ENCODE measurements at regions not wholly inside any gene's neighbourhood (a gene's known extent, or its start where the extent isn't known, plus 50 kb on each side); places are given as distances from the start of the nearest gene placed in this dataset.

DNA sequence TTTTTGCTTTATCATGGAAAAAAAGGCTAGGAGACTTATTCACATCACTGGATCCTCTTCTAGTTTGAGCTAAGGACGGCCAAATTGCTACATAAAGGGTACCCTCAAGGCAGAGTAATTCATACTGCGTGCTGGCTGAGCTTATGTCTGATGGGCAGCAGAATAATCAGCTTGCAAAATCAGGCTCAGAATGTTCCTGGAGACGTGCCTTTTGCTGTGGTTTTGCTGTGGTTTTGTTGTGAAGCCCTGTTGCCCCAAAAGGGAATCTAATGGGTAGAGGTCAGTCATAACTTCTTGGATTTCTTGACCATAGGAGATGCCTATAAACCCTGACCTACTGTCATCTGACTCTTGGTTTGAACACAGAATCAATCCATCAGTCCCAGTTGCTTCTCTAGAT lies 189.9 kb downstream of the SOX2 start:
- WGBS, 2 donors, result 67 to 72% methylated on average over 3 of the region's 3 CpGs
- no peaks in the 10 kb centered on the region for H3K4me1 ChIP-seq (ENCODE audit: control insufficient read depth in 5 of 5, insufficient read depth in 5 of 5, low read length in 5 of 5)
- ATAC-seq (ENCODE audit: insufficient read depth, low FRiP score), result no peak

DNA sequence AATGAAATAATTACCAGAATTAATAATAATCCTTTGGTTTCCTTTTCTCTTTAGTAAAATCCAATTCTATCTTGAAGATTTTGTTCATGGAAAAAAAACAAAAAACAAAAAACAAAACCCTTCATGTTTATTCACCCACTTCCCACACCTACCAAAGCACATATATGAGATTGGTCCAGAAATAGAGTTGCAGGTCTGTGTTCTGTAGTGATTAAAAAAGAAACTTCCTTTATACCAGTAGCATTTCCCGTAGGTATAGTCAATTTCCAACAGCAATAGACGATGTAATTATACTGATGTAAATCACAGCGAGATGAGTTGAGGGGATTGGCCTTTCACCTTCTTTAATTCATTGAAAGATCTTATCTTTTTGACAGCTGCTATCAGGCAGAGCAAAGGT lies 194.6 kb downstream of the SOX2 start:
- Histone ChIP-seq H3K36me3 (ENCODE audit: control insufficient read depth in 4 of 4, insufficient read depth in 4 of 4, low read length in 4 of 4) (no peaks in the 10 kb centered on the region), H3K9me3 (ENCODE audit: control insufficient read depth in 4 of 4, insufficient read depth in 3 of 4, low read length in 3 of 4) (no peaks in the 10 kb centered on the region), H3K27me3 (ENCODE audit: control insufficient read depth in 3 of 3, insufficient read depth in 3 of 3, low read length in 2 of 3) (no peaks in the 10 kb centered on the region), H3K27ac (ENCODE audit: low read depth in 1 of 2, low read length in 1 of 2) (no peak overlapping the region), H3K9ac (ENCODE audit: insufficient read depth in 1 of 2, low read length in 2 of 2) (no peak overlapping the region), H3K4me1 (ENCODE audit: control insufficient read depth in 5 of 5, insufficient read depth in 5 of 5, low read length in 5 of 5) (no peaks in the 10 kb centered on the region), H3K4me3 (no peak overlapping the region)
- WGBS, 2 donors, result 53 to 68% methylated on average over 3 of the region's 3 CpGs
- ATAC-seq (ENCODE audit: insufficient read depth, low FRiP score) (no peak), DNase-seq (no peak)
- TF ChIP-seq, protein P1, sequence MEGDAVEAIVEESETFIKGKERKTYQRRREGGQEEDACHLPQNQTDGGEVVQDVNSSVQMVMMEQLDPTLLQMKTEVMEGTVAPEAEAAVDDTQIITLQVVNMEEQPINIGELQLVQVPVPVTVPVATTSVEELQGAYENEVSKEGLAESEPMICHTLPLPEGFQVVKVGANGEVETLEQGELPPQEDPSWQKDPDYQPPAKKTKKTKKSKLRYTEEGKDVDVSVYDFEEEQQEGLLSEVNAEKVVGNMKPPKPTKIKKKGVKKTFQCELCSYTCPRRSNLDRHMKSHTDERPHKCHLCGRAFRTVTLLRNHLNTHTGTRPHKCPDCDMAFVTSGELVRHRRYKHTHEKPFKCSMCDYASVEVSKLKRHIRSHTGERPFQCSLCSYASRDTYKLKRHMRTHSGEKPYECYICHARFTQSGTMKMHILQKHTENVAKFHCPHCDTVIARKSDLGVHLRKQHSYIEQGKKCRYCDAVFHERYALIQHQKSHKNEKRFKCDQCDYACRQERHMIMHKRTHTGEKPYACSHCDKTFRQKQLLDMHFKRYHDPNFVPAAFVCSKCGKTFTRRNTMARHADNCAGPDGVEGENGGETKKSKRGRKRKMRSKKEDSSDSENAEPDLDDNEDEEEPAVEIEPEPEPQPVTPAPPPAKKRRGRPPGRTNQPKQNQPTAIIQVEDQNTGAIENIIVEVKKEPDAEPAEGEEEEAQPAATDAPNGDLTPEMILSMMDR (IDR thresholded peaks at IDR 0.05; ENCODE audit: control extremely low read depth, extremely low read depth), result no peak

More for the DNA sequence above, 189.9 kb downstream of the SOX2 start:
- no peaks in the 10 kb centered on the region for H3K36me3 ChIP-seq (ENCODE audit: control insufficient read depth in 4 of 4, insufficient read depth in 4 of 4, low read length in 4 of 4)
- no peak for DNase-seq
- no peak overlapping the region for H3K27ac ChIP-seq (ENCODE audit: low read depth in 1 of 2, low read length in 1 of 2)
- peaks cover 0 to 2% (median 0%) of the 10 kb centered on the region in 4 donors for H3K9me3 ChIP-seq (ENCODE audit: control insufficient read depth in 4 of 4, insufficient read depth in 3 of 4, low read length in 3 of 4)
- H3K27me3 ChIP-seq (ENCODE audit: control insufficient read depth in 3 of 3, insufficient read depth in 3 of 3, low read length in 2 of 3), result no peaks in the 10 kb centered on the region
- no peak overlapping the region for H3K4me3 ChIP-seq
- TF ChIP-seq, protein P1 (IDR thresholded peaks at IDR 0.05; ENCODE audit: control extremely low read depth, extremely low read depth), result no peak
- no peak overlapping the region for H3K9ac ChIP-seq (ENCODE audit: insufficient read depth in 1 of 2, low read length in 2 of 2)

DNA sequence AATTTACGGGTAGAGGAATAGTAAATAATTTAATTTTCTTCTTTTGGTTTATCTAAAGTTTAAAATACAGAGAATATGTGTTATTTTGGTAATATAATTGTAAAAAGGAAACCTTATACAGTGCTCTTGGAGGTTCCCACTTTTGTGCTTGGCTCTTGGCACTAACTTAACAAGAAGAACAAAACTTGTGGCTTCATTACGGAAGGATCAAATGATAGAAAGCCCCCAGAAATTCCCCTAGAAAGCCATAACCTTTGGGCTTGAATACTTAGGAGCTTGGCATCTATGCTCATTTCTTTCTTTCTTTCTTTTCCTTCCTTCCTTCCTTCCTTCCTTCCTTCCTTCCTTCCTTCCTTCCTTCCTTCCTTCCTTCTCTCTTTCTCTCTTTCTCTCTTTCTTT lies 197.5 kb downstream of the SOX2 start:
- DNase-seq (no peak), ATAC-seq (ENCODE audit: insufficient read depth, low FRiP score) (no peak)
- WGBS, 2 donors, result 91 to 95% methylated on average over 2 of the region's 2 CpGs
- Histone ChIP-seq H3K9ac (ENCODE audit: insufficient read depth in 1 of 2, low read length in 2 of 2) (no peak overlapping the region), H3K36me3 (ENCODE audit: control insufficient read depth in 4 of 4, insufficient read depth in 4 of 4, low read length in 4 of 4) (no peaks in the 10 kb centered on the region), H3K4me1 (ENCODE audit: control insufficient read depth in 5 of 5, insufficient read depth in 5 of 5, low read length in 5 of 5) (no peaks in the 10 kb centered on the region), H3K9me3 (ENCODE audit: control insufficient read depth in 4 of 4, insufficient read depth in 3 of 4, low read length in 3 of 4) (no peaks in the 10 kb centered on the region), H3K4me3 (no peak overlapping the region), H3K27me3 (ENCODE audit: control insufficient read depth in 3 of 3, insufficient read depth in 3 of 3, low read length in 2 of 3) (no peaks in the 10 kb centered on the region), H3K27ac (ENCODE audit: low read depth in 1 of 2, low read length in 1 of 2) (no peak overlapping the region)
- TF ChIP-seq, protein P1 (IDR thresholded peaks at IDR 0.05; ENCODE audit: control extremely low read depth, extremely low read depth), result no peak

DNA sequence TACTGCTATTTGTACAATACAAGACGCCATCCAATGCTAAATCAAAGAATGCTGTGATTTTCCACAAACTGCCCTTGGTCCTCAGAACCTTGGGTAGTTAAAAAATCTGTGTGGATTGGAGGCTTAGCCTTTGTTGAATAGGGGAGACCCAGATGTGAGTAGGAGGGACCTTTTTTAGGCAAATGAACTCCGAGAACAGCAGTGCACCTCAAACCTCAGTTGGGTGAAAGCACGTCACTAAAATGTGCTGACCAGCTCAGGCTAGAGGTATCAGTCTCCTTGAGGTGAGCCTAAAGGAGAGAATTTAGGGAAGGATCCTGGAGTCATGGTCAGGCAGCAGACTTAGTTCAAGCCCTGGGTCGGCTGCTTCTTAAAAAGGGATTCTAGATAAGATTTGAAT lies 200.7 kb downstream of the SOX2 start:
- no peaks in the 10 kb centered on the region for H3K9me3 ChIP-seq (ENCODE audit: control insufficient read depth in 4 of 4, insufficient read depth in 3 of 4, low read length in 3 of 4)
- H3K4me1 ChIP-seq (ENCODE audit: control insufficient read depth in 5 of 5, insufficient read depth in 5 of 5, low read length in 5 of 5), result no peaks in the 10 kb centered on the region
- no peak for DNase-seq
- TF ChIP-seq, protein P1 (IDR thresholded peaks at IDR 0.05; ENCODE audit: control extremely low read depth, extremely low read depth), result no peak
- no peaks in the 10 kb centered on the region for H3K27me3 ChIP-seq (ENCODE audit: control insufficient read depth in 3 of 3, insufficient read depth in 3 of 3, low read length in 2 of 3)
- no peak for ATAC-seq (ENCODE audit: insufficient read depth, low FRiP score)
- no peak overlapping the region for H3K27ac ChIP-seq (ENCODE audit: low read depth in 1 of 2, low read length in 1 of 2)
- H3K36me3 ChIP-seq (ENCODE audit: control insufficient read depth in 4 of 4, insufficient read depth in 4 of 4, low read length in 4 of 4), result no peaks in the 10 kb centered on the region
- WGBS, 2 donors, result 82 to 89% methylated on average over 4 of the region's 4 CpGs
- H3K9ac ChIP-seq (ENCODE audit: insufficient read depth in 1 of 2, low read length in 2 of 2), result no peak overlapping the region
- no peak overlapping the region for H3K4me3 ChIP-seq
